ENCODE measurements at regions not wholly inside any gene's neighbourhood (a gene's known extent, or its start where the extent isn't known, plus 50 kb on each side); places are given as distances from the start of the nearest gene placed in this dataset.

DNA sequence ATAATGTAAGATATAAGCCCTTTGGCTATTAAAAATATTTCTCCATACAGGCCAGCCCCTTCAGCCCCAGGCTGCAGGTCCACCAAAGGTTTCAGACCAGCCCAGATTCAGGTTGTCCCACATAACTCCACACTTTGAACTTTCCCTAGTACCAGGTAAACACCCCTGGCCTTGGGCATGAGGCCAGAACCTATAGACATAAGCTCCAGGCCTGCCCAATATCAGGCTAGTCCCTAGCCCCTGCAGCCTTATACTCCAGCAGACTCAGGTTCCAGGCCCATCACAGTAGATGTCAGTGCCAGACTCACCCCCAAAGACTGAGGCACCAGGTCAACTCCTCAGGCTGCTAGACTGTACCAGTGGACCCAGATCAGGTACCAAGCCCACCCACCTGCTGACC, 178.5 kb upstream of the DAAM1 start (continued):
- TF ChIP-seq FOXO1 (CRISPR knock-in tag; IDR thresholded peaks at IDR 0.05), result peak; percentile 97
- TF ChIP-seq KAT8 (CRISPR knock-in tag; IDR thresholded peaks at IDR 0.05), result no peak
- no peak for TF ChIP-seq KDM5A (IDR thresholded peaks at IDR 0.05; ENCODE audit: borderline replicate concordance, low read length)
- TF ChIP-seq, protein P1, sequence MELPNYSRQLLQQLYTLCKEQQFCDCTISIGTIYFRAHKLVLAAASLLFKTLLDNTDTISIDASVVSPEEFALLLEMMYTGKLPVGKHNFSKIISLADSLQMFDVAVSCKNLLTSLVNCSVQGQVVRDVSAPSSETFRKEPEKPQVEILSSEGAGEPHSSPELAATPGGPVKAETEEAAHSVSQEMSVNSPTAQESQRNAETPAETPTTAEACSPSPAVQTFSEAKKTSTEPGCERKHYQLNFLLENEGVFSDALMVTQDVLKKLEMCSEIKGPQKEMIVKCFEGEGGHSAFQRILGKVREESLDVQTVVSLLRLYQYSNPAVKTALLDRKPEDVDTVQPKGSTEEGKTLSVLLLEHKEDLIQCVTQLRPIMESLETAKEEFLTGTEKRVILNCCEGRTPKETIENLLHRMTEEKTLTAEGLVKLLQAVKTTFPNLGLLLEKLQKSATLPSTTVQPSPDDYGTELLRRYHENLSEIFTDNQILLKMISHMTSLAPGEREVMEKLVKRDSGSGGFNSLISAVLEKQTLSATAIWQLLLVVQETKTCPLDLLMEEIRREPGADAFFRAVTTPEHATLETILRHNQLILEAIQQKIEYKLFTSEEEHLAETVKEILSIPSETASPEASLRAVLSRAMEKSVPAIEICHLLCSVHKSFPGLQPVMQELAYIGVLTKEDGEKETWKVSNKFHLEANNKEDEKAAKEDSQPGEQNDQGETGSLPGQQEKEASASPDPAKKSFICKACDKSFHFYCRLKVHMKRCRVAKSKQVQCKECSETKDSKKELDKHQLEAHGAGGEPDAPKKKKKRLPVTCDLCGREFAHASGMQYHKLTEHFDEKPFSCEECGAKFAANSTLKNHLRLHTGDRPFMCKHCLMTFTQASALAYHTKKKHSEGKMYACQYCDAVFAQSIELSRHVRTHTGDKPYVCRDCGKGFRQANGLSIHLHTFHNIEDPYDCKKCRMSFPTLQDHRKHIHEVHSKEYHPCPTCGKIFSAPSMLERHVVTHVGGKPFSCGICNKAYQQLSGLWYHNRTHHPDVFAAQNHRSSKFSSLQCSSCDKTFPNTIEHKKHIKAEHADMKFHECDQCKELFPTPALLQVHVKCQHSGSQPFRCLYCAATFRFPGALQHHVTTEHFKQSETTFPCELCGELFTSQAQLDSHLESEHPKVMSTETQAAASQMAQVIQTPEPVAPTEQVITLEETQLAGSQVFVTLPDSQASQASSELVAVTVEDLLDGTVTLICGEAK (IDR thresholded peaks at IDR 0.05), result no peak
- TF ChIP-seq, protein P1 (CRISPR knock-in tag; IDR thresholded peaks at IDR 0.05), result 0 out of 2 replicates have a peak, but pooled peaks have one; percentile 23
- no peak for TF ChIP-seq SMARCE1 (IDR thresholded peaks at IDR 0.05; ENCODE audit: borderline replicate concordance)
- TF ChIP-seq ZNF225 (CRISPR knock-in tag; IDR thresholded peaks at IDR 0.05), result no peak
- no peak for TF ChIP-seq NRL (CRISPR knock-in tag; IDR thresholded peaks at IDR 0.05; ENCODE audit: borderline replicate concordance)
- no peak for TF ChIP-seq FIP1L1 (IDR thresholded peaks at IDR 0.05; ENCODE audit: borderline replicate concordance, insufficient read depth, low read depth, low read length)
- no peak for TF ChIP-seq AKAP8 (CRISPR knock-in tag; IDR thresholded peaks at IDR 0.05)
- TF ChIP-seq GATAD2A (CRISPR knock-in tag; IDR thresholded peaks at IDR 0.05), result peak; percentile 82
- no peak for TF ChIP-seq STAT5B (CRISPR knock-in tag; IDR thresholded peaks at IDR 0.05)
- TF ChIP-seq, protein P2, sequence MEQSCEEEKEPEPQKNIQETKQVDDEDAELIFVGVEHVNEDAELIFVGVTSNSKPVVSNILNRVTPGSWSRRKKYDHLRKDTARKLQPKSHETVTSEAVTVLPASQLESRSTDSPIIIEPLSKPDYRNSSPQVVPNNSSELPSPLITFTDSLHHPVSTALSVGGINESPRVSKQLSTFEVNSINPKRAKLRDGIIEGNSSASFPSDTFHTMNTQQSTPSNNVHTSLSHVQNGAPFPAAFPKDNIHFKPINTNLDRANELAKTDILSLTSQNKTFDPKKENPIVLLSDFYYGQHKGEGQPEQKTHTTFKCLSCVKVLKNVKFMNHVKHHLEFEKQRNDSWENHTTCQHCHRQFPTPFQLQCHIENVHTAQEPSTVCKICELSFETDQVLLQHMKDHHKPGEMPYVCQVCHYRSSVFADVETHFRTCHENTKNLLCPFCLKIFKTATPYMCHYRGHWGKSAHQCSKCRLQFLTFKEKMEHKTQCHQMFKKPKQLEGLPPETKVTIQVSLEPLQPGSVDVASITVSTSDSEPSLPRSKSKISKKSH (CRISPR knock-in tag; IDR thresholded peaks at IDR 0.05; ENCODE audit: borderline replicate concordance), result no peak
- no peak for TF ChIP-seq ZNF235 (CRISPR knock-in tag; IDR thresholded peaks at IDR 0.05; ENCODE audit: borderline replicate concordance)
- TF ChIP-seq, protein P3, sequence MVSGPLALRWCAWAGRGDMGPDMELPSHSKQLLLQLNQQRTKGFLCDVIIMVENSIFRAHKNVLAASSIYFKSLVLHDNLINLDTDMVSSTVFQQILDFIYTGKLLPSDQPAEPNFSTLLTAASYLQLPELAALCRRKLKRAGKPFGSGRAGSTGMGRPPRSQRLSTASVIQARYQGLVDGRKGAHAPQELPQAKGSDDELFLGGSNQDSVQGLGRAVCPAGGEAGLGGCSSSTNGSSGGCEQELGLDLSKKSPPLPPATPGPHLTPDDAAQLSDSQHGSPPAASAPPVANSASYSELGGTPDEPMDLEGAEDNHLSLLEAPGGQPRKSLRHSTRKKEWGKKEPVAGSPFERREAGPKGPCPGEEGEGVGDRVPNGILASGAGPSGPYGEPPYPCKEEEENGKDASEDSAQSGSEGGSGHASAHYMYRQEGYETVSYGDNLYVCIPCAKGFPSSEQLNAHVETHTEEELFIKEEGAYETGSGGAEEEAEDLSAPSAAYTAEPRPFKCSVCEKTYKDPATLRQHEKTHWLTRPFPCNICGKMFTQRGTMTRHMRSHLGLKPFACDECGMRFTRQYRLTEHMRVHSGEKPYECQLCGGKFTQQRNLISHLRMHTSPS (CRISPR knock-in tag; IDR thresholded peaks at IDR 0.05; ENCODE audit: low read depth), result no peak
- no peak for TF ChIP-seq ZNF207 (IDR thresholded peaks at IDR 0.05; ENCODE audit: borderline replicate concordance)
- no peak for TF ChIP-seq NCOA1 (CRISPR knock-in tag; IDR thresholded peaks at IDR 0.05)
- TF ChIP-seq, protein P4, sequence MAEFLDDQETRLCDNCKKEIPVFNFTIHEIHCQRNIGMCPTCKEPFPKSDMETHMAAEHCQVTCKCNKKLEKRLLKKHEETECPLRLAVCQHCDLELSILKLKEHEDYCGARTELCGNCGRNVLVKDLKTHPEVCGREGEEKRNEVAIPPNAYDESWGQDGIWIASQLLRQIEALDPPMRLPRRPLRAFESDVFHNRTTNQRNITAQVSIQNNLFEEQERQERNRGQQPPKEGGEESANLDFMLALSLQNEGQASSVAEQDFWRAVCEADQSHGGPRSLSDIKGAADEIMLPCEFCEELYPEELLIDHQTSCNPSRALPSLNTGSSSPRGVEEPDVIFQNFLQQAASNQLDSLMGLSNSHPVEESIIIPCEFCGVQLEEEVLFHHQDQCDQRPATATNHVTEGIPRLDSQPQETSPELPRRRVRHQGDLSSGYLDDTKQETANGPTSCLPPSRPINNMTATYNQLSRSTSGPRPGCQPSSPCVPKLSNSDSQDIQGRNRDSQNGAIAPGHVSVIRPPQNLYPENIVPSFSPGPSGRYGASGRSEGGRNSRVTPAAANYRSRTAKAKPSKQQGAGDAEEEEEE (CRISPR knock-in tag; IDR thresholded peaks at IDR 0.05; ENCODE audit: borderline replicate concordance), result no peak

Measured in HepG2 (cell line).